VCaP (cell line): ENCODE measurements at regions not wholly inside any gene's neighbourhood (a gene's known extent, or its start where the extent isn't known, plus 50 kb on each side); places are given as distances from the start of the nearest gene placed in this dataset.

Experiments
- H3K27ac ChIP-seq: fragments of 450-650 bp; 2 replicates; pipeline ENCODE4 v1.5.1; 2017
- CTCF ChIP-seq: fragments of 450-650 bp; conservative IDR thresholded peaks from 2 replicates; pipeline ENCODE4 v1.5.1; 2017; ENCODE audit warnings: mild to moderate bottlenecking, moderate library complexity

GRCh38 chr15:93707751-93708150 lies 523.6 kb upstream of the MCTP2 start:
- TF ChIP-seq CTCF, result no peak
- no peak overlapping the region for H3K27ac ChIP-seq

GRCh38 chr15:93706495-93707292 lies 524.7 kb upstream of the MCTP2 start:
- H3K27ac ChIP-seq, result no peak overlapping the region
- no peak for TF ChIP-seq CTCF

GRCh38 chr15:93705753-93706455 lies 525.5 kb upstream of the MCTP2 start:
- H3K27ac ChIP-seq, result no peak overlapping the region
- TF ChIP-seq CTCF, result no peak

GRCh38 chr15:93703092-93703739 lies 528.1 kb upstream of the MCTP2 start:
- TF ChIP-seq CTCF, result no peak
- no peak overlapping the region for H3K27ac ChIP-seq

GRCh38 chr15:93700051-93700450 lies 531.3 kb upstream of the MCTP2 start:
- no peak overlapping the region for H3K27ac ChIP-seq
- no peak for TF ChIP-seq CTCF

GRCh38 chr15:93694033-93694432 lies 537.3 kb upstream of the MCTP2 start:
- TF ChIP-seq CTCF, result no peak
- no peak overlapping the region for H3K27ac ChIP-seq

GRCh38 chr15:93683651-93684050 lies 547.7 kb upstream of the MCTP2 start:
- H3K27ac ChIP-seq, result no peak overlapping the region
- TF ChIP-seq CTCF, result no peak
